BLaER1 (cell line): ENCODE measurements at regions not wholly inside any gene's neighbourhood (a gene's known extent, or its start where the extent isn't known, plus 50 kb on each side); places are given as distances from the start of the nearest gene placed in this dataset.

Experiments
- H3K27ac ChIP-seq: shearing (Covaris generic); formaldehyde crosslinking; 2 replicates; pipeline ENCODE4 v1.8.1; 2022
- H3K27me3 ChIP-seq: shearing (Covaris generic); formaldehyde crosslinking; 2 replicates; pipeline ENCODE4 v1.8.1; 2022
- H3K36me3 ChIP-seq: shearing (Covaris generic); formaldehyde crosslinking; 2 replicates; pipeline ENCODE4 v1.8.1; 2022
- H3K4me1 ChIP-seq: shearing (Covaris generic); formaldehyde crosslinking; 2 replicates; pipeline ENCODE4 v1.8.1; 2022
- H3K4me2 ChIP-seq: shearing (Covaris generic); formaldehyde crosslinking; 2 replicates; pipeline ENCODE4 v1.8.1; 2022
- H3K4me3 ChIP-seq: shearing (Covaris generic); formaldehyde crosslinking; 2 replicates; pipeline ENCODE4 v1.8.1; 2022
- H3K9ac ChIP-seq: shearing (Covaris generic); formaldehyde crosslinking; 2 replicates; pipeline ENCODE4 v1.8.1; 2022
- H3K9me3 ChIP-seq: shearing (Covaris generic); formaldehyde crosslinking; 2 replicates; pipeline ENCODE4 v1.8.1; 2022
- H4K20me1 ChIP-seq: shearing (Covaris generic); formaldehyde crosslinking; 2 replicates; pipeline ENCODE4 v1.8.1; 2022
- Cebpa-rat ChIP-seq: shearing (Covaris generic); IDR thresholded peaks from 2 replicates; pipeline ENCODE4 v1.8.1; 2022

DNA sequence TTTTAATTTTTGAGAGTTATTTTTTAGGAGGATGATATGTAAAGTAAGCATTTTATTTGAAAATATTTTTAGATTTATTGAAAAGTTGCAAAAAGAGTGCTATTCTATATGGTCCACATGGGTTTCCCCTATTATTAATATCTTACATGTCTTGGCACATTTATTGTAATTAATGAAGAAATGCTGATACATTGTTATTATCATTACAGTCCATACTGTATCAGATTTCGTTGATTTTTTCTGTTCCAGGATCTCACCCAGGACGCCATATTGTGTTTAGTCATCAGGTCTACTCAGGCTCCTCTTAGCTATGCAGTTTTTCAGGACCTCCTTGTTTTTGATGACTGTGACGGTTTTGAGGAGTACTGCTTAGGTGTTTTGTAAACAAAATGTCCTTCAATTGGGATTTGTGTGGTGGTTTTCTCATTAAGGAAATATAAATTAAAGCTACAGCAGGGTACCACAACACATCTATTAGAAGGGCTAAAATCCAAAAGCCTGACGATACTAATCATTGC, 281.0 kb downstream of the SAMD5 start:
- 0 out of 2 replicates have a peak, but pooled peaks cover 6% of the 10 kb centered on the region for H3K9me3 ChIP-seq
- H3K27me3 ChIP-seq, result no peaks in the 10 kb centered on the region
- H3K4me2 ChIP-seq, result no peak overlapping the region
- H4K20me1 ChIP-seq, result no peaks in the 10 kb centered on the region
- no peaks in the 10 kb centered on the region for H3K36me3 ChIP-seq
- H3K27ac ChIP-seq, result no peak overlapping the region
- H3K9ac ChIP-seq, result no peak overlapping the region
- no peak overlapping the region for H3K4me3 ChIP-seq
- no peaks in the 10 kb centered on the region for H3K4me1 ChIP-seq
- TF ChIP-seq Cebpa-rat, result no peak

DNA sequence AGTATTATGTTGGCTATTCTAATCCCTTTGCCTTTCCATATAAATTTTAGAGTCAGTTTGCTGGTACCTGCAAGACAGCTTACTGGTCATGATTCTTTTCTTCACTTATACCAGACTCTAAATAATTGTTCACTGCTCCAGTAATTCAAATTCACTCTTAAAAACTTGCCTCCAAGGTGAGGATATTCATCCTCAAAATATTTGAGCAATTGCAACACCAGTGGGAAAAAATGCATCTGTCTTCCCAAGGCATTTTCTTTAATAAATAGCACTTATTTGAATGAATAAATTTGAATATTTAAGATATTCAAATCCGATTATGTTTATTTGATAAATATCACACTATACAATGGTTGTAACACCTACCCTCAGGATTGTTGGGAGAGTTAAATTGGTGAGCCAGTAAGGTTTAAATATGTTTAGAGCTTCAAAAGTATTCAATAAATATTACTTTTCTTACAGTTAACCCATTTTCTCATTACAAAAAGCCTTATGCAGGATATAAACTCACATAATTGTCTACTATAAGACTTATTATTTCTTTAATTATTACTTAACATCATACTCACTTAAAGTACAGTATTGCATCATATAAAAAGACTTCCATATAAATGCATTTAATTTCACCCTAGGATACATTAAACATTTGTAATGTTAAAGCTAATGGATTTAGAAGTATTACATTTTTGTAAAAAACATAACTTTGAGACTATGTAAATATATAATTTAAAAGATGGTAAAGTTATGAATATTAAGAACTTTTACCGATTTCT, 285.6 kb downstream of the SAMD5 start:
- Histone ChIP-seq H4K20me1 (no peaks in the 10 kb centered on the region), H3K4me3 (no peak overlapping the region), H3K27me3 (no peaks in the 10 kb centered on the region), H3K9ac (no peak overlapping the region), H3K4me2 (no peak overlapping the region), H3K4me1 (no peaks in the 10 kb centered on the region), H3K27ac (no peak overlapping the region), H3K36me3 (no peaks in the 10 kb centered on the region), H3K9me3 (0 out of 2 replicates have a peak, but pooled peaks cover 6% of the 10 kb centered on the region)
- TF ChIP-seq Cebpa-rat, result no peak

DNA sequence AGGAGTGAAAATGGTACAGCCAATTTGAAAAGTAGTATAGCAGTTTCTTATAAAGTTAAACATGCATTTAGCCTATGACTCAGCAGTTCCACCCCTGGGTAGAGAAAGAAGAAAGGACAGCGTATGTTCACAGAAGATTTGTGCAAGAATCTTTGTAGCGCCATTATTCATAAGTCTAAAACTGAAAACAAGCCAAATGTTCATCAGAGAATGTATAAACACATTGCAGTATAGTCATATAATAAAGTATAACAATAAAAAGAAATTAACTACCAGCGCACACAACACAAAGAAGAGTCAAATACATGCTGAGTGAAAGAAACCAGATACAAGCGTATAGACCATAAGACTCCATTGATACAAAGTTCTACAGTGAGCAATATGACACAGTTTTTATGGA, 294.0 kb downstream of the SAMD5 start:
- Histone ChIP-seq H3K4me1 (peaks cover 7% of the 10 kb centered on the region), H3K4me2 (no peak overlapping the region), H3K9ac (no peak overlapping the region), H3K4me3 (no peak overlapping the region), H3K9me3 (0 out of 2 replicates have a peak, but pooled peaks cover 3% of the 10 kb centered on the region), H3K27me3 (no peaks in the 10 kb centered on the region), H3K27ac (no peak overlapping the region), H4K20me1 (no peaks in the 10 kb centered on the region), H3K36me3 (no peaks in the 10 kb centered on the region)
- no peak for TF ChIP-seq Cebpa-rat

DNA sequence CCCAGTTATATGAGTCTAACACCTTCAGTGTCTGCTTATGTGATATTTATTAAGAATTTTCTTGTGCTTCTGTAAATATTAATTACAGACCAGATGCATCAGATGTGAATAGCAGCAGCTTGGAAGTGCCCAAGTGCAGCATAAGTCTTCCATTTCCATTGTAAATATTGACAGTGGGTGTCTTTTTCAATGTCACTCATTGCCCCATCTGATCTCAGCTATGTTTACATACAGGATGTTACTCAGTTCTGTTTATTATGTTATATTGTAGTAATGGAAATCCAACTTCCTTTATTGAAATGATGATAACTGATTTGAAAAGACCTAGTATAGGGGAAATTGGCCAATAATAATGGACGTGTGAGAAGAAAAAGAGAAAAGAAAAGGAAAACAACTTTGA, 296.7 kb downstream of the SAMD5 start:
- Histone ChIP-seq H3K4me1 (peaks cover 7% of the 10 kb centered on the region), H3K36me3 (no peaks in the 10 kb centered on the region), H3K9me3 (0 out of 2 replicates have a peak, but pooled peaks cover 3% of the 10 kb centered on the region), H3K27me3 (no peaks in the 10 kb centered on the region), H3K4me2 (no peak overlapping the region), H4K20me1 (no peaks in the 10 kb centered on the region), H3K27ac (no peak overlapping the region), H3K9ac (no peak overlapping the region), H3K4me3 (no peak overlapping the region)
- TF ChIP-seq Cebpa-rat, result no peak

GRCh38 chr6:147806697-147807096, 298.2 kb downstream of the SAMD5 start:
- Histone ChIP-seq H3K4me3 (no peak overlapping the region), H3K4me1 (peaks cover 7% of the 10 kb centered on the region), H3K9me3 (0 out of 2 replicates have a peak, but pooled peaks cover 3% of the 10 kb centered on the region), H3K4me2 (no peak overlapping the region), H3K27me3 (no peaks in the 10 kb centered on the region), H3K36me3 (no peaks in the 10 kb centered on the region), H3K27ac (no peak overlapping the region), H3K9ac (no peak overlapping the region), H4K20me1 (no peaks in the 10 kb centered on the region)
- TF ChIP-seq Cebpa-rat, result no peak

DNA sequence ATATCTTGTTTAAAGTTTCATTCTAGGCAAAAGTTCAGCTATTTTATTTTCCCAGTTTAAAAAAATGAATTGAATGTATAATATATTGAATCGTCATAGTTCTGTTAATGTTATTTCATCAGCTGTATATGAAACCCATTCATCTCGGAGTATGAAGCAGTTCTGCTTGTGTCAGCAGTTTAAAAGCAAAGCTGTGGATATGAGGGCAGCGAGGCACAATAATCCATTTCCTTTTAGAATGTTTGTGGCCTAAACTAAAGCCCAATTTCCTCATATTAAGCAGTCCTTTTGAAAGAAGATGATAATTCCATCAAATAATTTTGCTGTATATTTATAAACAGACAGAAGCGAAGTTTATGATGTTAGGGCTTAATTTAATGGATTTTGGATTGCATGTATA, 300.1 kb downstream of the SAMD5 start:
- Histone ChIP-seq H3K9me3 (0 out of 2 replicates have a peak, but pooled peaks cover 3% of the 10 kb centered on the region), H3K9ac (no peak overlapping the region), H3K27me3 (no peaks in the 10 kb centered on the region), H3K36me3 (no peaks in the 10 kb centered on the region), H3K4me2 (no peak overlapping the region), H3K4me1 (peaks cover 7% of the 10 kb centered on the region), H3K27ac (no peak overlapping the region), H3K4me3 (no peak overlapping the region), H4K20me1 (no peaks in the 10 kb centered on the region)
- TF ChIP-seq Cebpa-rat, result no peak

GRCh38 chr6:147811913-147812629, 303.6 kb downstream of the SAMD5 start:
- Histone ChIP-seq H3K4me2 (no peak overlapping the region), H3K27me3 (no peaks in the 10 kb centered on the region), H4K20me1 (no peaks in the 10 kb centered on the region), H3K36me3 (no peaks in the 10 kb centered on the region), H3K4me1 (no peaks in the 10 kb centered on the region), H3K9ac (no peak overlapping the region), H3K9me3 (no peaks in the 10 kb centered on the region), H3K27ac (no peak overlapping the region), H3K4me3 (no peak overlapping the region)
- no peak for TF ChIP-seq Cebpa-rat

- Histone ChIP-seq H3K9ac (no peak overlapping the region), H3K4me3 (no peak overlapping the region)
- no peak for TF ChIP-seq Cebpa-rat
Observed at GRCh38 chr6:147817042-147817689, 308.7 kb downstream of the SAMD5 start.

DNA sequence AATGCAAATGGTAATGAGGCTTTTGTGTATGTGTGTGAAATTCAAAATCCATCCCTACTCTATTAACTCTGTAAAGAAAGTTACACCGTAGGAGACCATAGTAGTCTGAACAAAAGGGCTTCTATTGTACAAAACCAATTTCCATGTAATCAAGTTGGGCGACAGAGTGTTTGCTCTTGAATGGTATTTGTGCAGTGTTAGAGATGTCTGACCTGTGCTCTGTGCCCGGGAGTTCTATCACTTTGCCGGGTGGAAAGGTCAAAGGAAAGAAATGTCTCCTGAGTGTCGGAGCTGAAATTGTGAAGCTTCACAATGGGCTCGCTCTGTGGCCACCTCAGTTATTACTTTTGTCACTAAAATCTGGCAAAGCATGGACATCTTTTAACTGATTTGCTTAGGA, 312.0 kb downstream of the SAMD5 start:
- no peak overlapping the region for H3K4me3 ChIP-seq
- no peaks in the 10 kb centered on the region for H4K20me1 ChIP-seq
- no peaks in the 10 kb centered on the region for H3K36me3 ChIP-seq

More at GRCh38 chr6:147817042-147817689, 308.7 kb downstream of the SAMD5 start:
- Histone ChIP-seq H3K27me3 (no peaks in the 10 kb centered on the region), H3K9me3 (no peaks in the 10 kb centered on the region), H3K4me2 (no peak overlapping the region), H3K4me1 (no peaks in the 10 kb centered on the region), H3K27ac (no peak overlapping the region), H4K20me1 (no peaks in the 10 kb centered on the region), H3K36me3 (no peaks in the 10 kb centered on the region)

More for the DNA sequence above, 312.0 kb downstream of the SAMD5 start:
- Histone ChIP-seq H3K9ac (no peak overlapping the region), H3K9me3 (no peaks in the 10 kb centered on the region), H3K27ac (no peak overlapping the region), H3K4me1 (no peaks in the 10 kb centered on the region), H3K4me2 (no peak overlapping the region), H3K27me3 (no peaks in the 10 kb centered on the region)
- TF ChIP-seq Cebpa-rat, result no peak
